ENCODE measurements at regions not wholly inside any gene's neighbourhood (a gene's known extent, or its start where the extent isn't known, plus 50 kb on each side); places are given as distances from the start of the nearest gene placed in this dataset.

GRCh38 chr2:162934191-162934590, 95.6 kb upstream of the KCNH7 start:
- TF ChIP-seq CTCF (conservative IDR thresholded peaks at IDR 0.05; ENCODE audit: low read length) (no peak), EZH2phosphoT487 (IDR thresholded peaks at IDR 0.05; ENCODE audit: borderline replicate concordance) (no peak)

GRCh38 chr2:162932416-162932815, 93.8 kb upstream of the KCNH7 start:
- no peaks in the 10 kb centered on the region for H3K27me3 ChIP-seq (ENCODE audit: insufficient read depth, low read length, poor library complexity, severe bottlenecking)
- H3K9me2 ChIP-seq (replicated peaks; ENCODE audit: low read depth, low read length): no peaks in the 10 kb centered on the region
- no peaks in the 10 kb centered on the region; the same call in 1 of the 2 replicates for H3K9me3 ChIP-seq (ENCODE audit: insufficient read depth, low read depth, low read length)
- no peak for TF ChIP-seq EZH2phosphoT487 (IDR thresholded peaks at IDR 0.05; ENCODE audit: borderline replicate concordance)
- TF ChIP-seq CTCF (conservative IDR thresholded peaks at IDR 0.05; ENCODE audit: low read length): no peak
- H3K79me2 ChIP-seq (ENCODE audit: insufficient read depth, low read length): no peaks in the 10 kb centered on the region
- H3K36me3 ChIP-seq (ENCODE audit: insufficient read depth, low read length): no peaks in the 10 kb centered on the region
- H2AFZ ChIP-seq (ENCODE audit: low read length): no peak overlapping the region
- H3K4me1 ChIP-seq (ENCODE audit: insufficient read depth, low read length, poor library complexity, severe bottlenecking): no peaks in the 10 kb centered on the region
- H3K9ac ChIP-seq (ENCODE audit: low read depth, low read length, poor library complexity, severe bottlenecking): no peak overlapping the region
- no peaks in the 10 kb centered on the region for H3F3A ChIP-seq (ENCODE audit: low read depth)
- H3K4me3 ChIP-seq (ENCODE audit: low read length, poor library complexity, severe bottlenecking): no peak overlapping the region
- H3K4me2 ChIP-seq (ENCODE audit: low read depth, low read length, poor library complexity, severe bottlenecking): no peak overlapping the region
- H4K20me1 ChIP-seq (ENCODE audit: insufficient read depth, low read length, poor library complexity, severe bottlenecking): no peaks in the 10 kb centered on the region

More at GRCh38 chr2:162934191-162934590, 95.6 kb upstream of the KCNH7 start:
- no peak overlapping the region for H2AFZ ChIP-seq (ENCODE audit: low read length)
- H3F3A ChIP-seq (ENCODE audit: low read depth): no peaks in the 10 kb centered on the region
- H3K79me2 ChIP-seq (ENCODE audit: insufficient read depth, low read length): no peaks in the 10 kb centered on the region
- H3K4me2 ChIP-seq (ENCODE audit: low read depth, low read length, poor library complexity, severe bottlenecking): no peak overlapping the region
- no peaks in the 10 kb centered on the region for H3K9me2 ChIP-seq (replicated peaks; ENCODE audit: low read depth, low read length)
- no peak overlapping the region for H3K9ac ChIP-seq (ENCODE audit: low read depth, low read length, poor library complexity, severe bottlenecking)
- H3K4me3 ChIP-seq (ENCODE audit: low read length, poor library complexity, severe bottlenecking): no peak overlapping the region
- H3K27me3 ChIP-seq (ENCODE audit: insufficient read depth, low read length, poor library complexity, severe bottlenecking): no peaks in the 10 kb centered on the region
- H3K36me3 ChIP-seq (ENCODE audit: insufficient read depth, low read length): no peaks in the 10 kb centered on the region
- H3K9me3 ChIP-seq (ENCODE audit: insufficient read depth, low read depth, low read length): no peaks in the 10 kb centered on the region; the same call in 1 of the 2 replicates
- no peaks in the 10 kb centered on the region for H3K4me1 ChIP-seq (ENCODE audit: insufficient read depth, low read length, poor library complexity, severe bottlenecking)
- no peaks in the 10 kb centered on the region for H4K20me1 ChIP-seq (ENCODE audit: insufficient read depth, low read length, poor library complexity, severe bottlenecking)

GRCh38 chr2:162929571-162929970, 91.0 kb upstream of the KCNH7 start:
- no peaks in the 10 kb centered on the region for H3K27me3 ChIP-seq (ENCODE audit: insufficient read depth, low read length, poor library complexity, severe bottlenecking)
- no peaks in the 10 kb centered on the region for H3K4me1 ChIP-seq (ENCODE audit: insufficient read depth, low read length, poor library complexity, severe bottlenecking)
- H2AFZ ChIP-seq (ENCODE audit: low read length): no peak overlapping the region
- no peak overlapping the region for H3K4me3 ChIP-seq (ENCODE audit: low read length, poor library complexity, severe bottlenecking)
- no peaks in the 10 kb centered on the region for H4K20me1 ChIP-seq (ENCODE audit: insufficient read depth, low read length, poor library complexity, severe bottlenecking)
- H3K9ac ChIP-seq (ENCODE audit: low read depth, low read length, poor library complexity, severe bottlenecking): no peak overlapping the region
- H3F3A ChIP-seq (ENCODE audit: low read depth): no peaks in the 10 kb centered on the region
- no peaks in the 10 kb centered on the region for H3K9me2 ChIP-seq (replicated peaks; ENCODE audit: low read depth, low read length)
- no peaks in the 10 kb centered on the region for H3K9me3 ChIP-seq (ENCODE audit: insufficient read depth, low read depth, low read length)
- H3K79me2 ChIP-seq (ENCODE audit: insufficient read depth, low read length): no peaks in the 10 kb centered on the region
- H3K36me3 ChIP-seq (ENCODE audit: insufficient read depth, low read length): no peaks in the 10 kb centered on the region
- H3K4me2 ChIP-seq (ENCODE audit: low read depth, low read length, poor library complexity, severe bottlenecking): no peak overlapping the region
- TF ChIP-seq EZH2phosphoT487 (IDR thresholded peaks at IDR 0.05; ENCODE audit: borderline replicate concordance) (no peak), CTCF (conservative IDR thresholded peaks at IDR 0.05; ENCODE audit: low read length) (no peak)
